ENCODE measurements at regions not wholly inside any gene's neighbourhood (a gene's known extent, or its start where the extent isn't known, plus 50 kb on each side); places are given as distances from the start of the nearest gene placed in this dataset.

DNA sequence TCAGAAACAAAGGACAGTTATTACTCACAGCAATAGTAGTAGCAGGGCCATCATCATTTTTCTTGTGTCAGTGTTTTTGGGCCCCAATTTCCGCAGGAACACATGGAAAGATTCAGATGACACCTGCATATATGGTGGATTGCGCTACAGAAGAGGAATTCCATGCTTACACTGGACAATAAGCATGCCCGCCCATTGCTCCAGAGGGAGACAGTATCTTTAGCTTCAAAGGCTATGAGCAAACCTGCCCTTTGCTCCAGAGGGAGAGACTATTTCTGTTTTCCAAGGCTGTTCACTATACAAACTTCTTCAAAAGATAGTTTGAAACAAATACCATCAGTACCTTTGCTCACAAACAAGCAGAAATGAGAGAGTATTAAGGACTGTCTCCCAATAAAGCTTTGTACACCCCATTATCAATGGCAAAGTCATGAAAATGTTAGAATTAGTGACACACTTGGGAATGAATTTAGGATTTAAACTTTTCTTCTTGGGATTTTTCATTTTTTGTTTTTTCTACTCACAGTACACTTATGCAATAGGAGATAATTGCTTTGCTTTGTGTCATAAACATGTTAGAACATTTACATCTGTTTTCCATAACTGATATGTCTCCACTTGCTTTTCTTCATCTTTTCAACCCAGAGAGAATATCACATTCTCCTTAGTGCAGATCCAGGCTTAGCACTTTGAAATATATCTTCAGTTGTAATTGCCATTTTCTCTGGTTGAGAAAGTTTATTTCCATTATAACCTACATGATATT is 564.5 kb upstream of the ZNF717 start:
- FAIRE-seq, result no peak
- TF ChIP-seq, protein P1, sequence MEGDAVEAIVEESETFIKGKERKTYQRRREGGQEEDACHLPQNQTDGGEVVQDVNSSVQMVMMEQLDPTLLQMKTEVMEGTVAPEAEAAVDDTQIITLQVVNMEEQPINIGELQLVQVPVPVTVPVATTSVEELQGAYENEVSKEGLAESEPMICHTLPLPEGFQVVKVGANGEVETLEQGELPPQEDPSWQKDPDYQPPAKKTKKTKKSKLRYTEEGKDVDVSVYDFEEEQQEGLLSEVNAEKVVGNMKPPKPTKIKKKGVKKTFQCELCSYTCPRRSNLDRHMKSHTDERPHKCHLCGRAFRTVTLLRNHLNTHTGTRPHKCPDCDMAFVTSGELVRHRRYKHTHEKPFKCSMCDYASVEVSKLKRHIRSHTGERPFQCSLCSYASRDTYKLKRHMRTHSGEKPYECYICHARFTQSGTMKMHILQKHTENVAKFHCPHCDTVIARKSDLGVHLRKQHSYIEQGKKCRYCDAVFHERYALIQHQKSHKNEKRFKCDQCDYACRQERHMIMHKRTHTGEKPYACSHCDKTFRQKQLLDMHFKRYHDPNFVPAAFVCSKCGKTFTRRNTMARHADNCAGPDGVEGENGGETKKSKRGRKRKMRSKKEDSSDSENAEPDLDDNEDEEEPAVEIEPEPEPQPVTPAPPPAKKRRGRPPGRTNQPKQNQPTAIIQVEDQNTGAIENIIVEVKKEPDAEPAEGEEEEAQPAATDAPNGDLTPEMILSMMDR (IDR thresholded peaks at IDR 0.05; ENCODE audit: insufficient read depth, missing control alignments), result no peak
- no peak for DNase-seq (ENCODE audit: insufficient read length, low spot score)

DNA sequence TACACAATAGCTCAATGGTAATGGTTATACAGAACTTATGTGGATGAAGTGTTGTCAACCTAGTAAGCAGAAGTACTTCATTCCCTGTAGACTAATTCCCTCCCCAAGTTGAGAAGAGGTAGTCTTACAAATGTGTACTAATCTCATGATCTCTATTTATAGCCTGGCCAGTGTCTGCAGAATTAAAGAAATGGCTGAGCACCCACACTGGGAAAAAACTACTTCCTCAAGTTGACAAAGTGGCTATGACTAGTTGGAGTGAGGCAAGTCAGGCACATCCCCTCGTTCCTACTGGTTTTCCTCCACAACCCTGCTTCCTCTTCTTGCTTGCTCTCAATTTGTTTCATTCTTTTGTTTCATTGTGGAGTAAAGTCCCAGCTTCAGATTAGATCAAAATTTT is 566.7 kb upstream of the ZNF717 start:
- DNase-seq (ENCODE audit: insufficient read length, low spot score) (no peak), FAIRE-seq (peak; percentile 6)
- TF ChIP-seq, protein P1 (IDR thresholded peaks at IDR 0.05; ENCODE audit: insufficient read depth, missing control alignments), result no peak

DNA sequence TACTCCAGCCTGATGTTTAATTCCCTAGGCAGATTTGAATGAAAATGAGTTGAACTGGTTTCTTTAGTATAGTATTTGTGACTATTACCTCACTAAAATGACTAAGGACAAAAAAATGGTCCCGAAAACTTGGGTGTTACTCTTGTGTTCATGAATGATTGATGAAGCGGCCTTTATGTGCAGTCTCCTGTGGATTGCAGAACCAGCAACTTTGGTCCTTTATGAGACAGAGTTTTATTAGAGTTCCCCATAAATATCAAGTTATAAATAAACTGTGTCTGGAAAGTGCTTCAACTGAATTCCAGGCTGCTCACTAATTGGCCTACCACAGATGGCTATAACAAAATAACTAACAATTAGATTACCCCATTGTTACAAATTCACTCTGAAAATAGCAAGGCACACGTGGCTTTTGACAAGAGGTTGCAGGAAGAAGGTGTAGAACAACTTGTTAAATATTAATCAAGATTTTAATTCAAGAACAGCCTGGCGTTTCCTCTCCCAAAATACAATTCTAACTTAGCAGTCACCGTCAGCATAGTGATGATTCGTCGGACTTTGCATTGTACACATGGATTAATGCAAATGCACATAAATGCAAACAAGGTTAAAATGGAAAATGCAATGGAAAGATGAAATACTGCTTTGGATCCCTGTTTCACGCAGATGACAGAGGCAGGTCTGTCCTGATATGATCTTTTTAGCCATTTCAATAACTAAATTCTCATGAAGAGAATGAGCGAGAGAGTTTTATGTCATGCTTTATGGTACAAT is 567.3 kb upstream of the ZNF717 start:
- TF ChIP-seq, protein P1 (IDR thresholded peaks at IDR 0.05; ENCODE audit: insufficient read depth, missing control alignments), result no peak
- DNase-seq (ENCODE audit: insufficient read length, low spot score) (no peak), FAIRE-seq (no peak)

DNA sequence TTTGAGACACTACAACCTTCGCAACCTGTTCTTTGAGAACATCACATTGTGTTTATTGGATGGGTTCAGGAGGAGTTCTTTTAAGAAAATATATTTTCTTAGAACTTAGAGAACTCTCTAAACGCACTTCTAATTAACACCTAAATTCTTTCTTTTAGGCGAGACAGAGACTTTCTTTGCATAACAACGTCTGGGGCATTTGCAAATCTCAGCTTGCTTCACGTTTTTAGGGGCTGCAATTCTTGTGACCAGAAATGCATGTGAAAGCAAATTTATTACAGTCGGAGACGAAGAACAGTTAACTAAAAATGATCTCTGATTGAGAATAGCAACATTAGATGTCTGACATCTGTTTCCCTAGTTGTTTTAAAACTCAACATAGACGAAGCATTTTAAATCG is 568.3 kb upstream of the ZNF717 start:
- TF ChIP-seq, protein P1 (IDR thresholded peaks at IDR 0.05; ENCODE audit: insufficient read depth, missing control alignments), result no peak
- DNase-seq (ENCODE audit: insufficient read length, low spot score) (no peak), FAIRE-seq (no peak)

DNA sequence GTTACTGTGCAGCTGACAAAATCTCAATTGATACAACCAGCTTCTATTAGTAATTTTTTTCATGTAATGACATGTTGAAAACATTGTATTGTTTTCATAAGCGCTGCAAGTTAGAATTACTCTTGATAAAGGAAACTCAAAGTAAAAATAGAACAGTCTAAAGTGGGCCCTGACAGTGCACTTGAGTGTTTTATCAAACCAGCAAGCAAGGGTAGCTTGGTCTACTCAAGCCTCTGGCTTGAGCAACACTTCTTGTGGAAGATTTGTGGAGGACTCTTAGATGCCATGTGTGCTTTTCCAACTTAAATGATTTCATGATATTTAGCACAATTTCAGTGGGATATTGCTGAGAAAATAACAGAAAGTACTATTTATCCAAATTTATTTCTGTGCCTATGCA is 575.7 kb upstream of the ZNF717 start:
- FAIRE-seq (no peak), DNase-seq (ENCODE audit: insufficient read length, low spot score) (no peak)
- TF ChIP-seq, protein P1 (IDR thresholded peaks at IDR 0.05; ENCODE audit: insufficient read depth, missing control alignments), result no peak

DNA sequence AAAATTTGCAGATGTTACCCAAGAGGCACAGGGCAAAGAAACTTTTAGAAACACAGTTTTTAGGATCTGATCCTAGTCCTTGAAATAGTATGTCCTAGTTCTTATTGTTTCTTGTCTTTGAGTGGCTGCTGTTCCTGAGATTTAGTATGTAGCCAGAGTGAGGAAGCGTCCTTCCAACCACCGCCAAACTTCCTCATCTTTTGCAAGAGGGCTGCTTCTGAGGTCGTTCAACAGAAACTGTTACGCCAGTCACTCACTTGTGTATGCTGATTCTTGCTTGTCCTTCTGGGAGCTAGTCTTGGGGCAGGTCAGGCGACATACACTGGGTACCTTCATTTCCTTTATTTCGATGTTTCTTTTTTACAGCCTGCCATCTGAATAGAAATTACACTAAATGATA is 577.3 kb upstream of the ZNF717 start:
- DNase-seq (ENCODE audit: insufficient read length, low spot score), result no peak
- TF ChIP-seq, protein P1 (IDR thresholded peaks at IDR 0.05; ENCODE audit: insufficient read depth, missing control alignments), result no peak
- FAIRE-seq, result no peak

DNA sequence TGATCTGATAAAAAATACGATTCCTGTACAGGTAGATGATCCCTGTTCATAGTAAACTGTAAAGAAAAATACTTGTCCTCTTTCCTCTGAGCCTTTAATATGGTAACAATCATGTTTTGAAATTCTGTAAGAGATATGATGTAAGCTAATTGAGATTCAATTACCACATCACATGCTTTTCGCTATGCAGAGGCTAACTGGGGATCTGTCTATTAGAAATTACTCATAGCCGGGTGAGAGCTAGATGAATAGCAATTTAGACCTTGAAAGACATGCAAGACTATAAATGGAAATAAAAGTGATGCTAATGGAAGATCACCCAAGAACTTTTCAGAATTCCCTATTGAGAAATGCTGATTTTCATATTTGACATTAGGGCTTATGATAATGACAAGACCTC is 579.9 kb upstream of the ZNF717 start:
- no peak for FAIRE-seq
- TF ChIP-seq, protein P1 (IDR thresholded peaks at IDR 0.05; ENCODE audit: insufficient read depth, missing control alignments), result no peak
- DNase-seq (ENCODE audit: insufficient read length, low spot score), result no peak

Data from D721Med (cell line).